ENCODE measurements at regions not wholly inside any gene's neighbourhood (a gene's known extent, or its start where the extent isn't known, plus 50 kb on each side); places are given as distances from the start of the nearest gene placed in this dataset.

DNA sequence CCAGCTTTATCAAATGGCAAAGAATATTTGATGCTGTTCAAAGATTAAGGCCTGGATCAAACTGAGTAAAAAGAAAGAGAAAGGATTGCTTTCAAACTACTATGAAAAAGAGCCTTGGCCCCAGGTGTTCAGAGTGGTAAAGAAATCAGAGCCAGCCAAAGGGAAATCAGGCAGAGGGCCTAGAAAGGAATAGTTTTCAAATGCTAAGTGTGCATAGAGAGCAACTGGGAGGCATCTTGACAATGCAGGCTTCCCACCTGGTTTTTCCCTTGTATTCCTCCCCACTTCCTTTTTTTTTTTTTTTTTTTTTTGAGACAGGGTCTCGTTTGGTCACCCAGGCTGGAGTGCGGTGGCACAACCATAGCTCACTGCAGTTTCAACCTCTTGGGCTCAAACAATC, 340.2 kb upstream of the ADAMTS9 start:
- no peak overlapping the region for H3K4me3 ChIP-seq (ENCODE audit: low read length in 2 of 2)
- ChIA-PET CTCF (ENCODE audit: partially characterized antibody) (no interaction called here), POLR2A (ENCODE audit: partially characterized antibody) (no interaction called here)
- no peak overlapping the region for H3K4me3 Mint-ChIP-seq
- H3K4me1 Mint-ChIP-seq = no peaks in the 10 kb centered on the region
- DNase-seq = no peak
- H3K9me3 Mint-ChIP-seq = peaks cover 0 to 24% (median 8%) of the 10 kb centered on the region in 8 donors
- no peak overlapping the region for H3K27ac Mint-ChIP-seq
- intact Hi-C loops (cut with micrococcal nuclease) = no loop called here
- H3K36me3 ChIP-seq (ENCODE audit: insufficient read depth, low read length) = no peaks in the 10 kb centered on the region
- H3K9me3 ChIP-seq (ENCODE audit: control insufficient read depth in 1 of 2, low read length in 2 of 2) = no peaks in the 10 kb centered on the region
- no peaks in the 10 kb centered on the region for H3K27me3 ChIP-seq (ENCODE audit: insufficient read depth, low read length)
- no peak overlapping the region for H3K27ac ChIP-seq (ENCODE audit: low read depth, low read length)
- no peaks in the 10 kb centered on the region for H3K36me3 Mint-ChIP-seq
- no peaks in the 10 kb centered on the region for H3K4me1 ChIP-seq (ENCODE audit: insufficient read depth, low read length)
- no peaks in the 10 kb centered on the region for H3K27me3 Mint-ChIP-seq

DNA sequence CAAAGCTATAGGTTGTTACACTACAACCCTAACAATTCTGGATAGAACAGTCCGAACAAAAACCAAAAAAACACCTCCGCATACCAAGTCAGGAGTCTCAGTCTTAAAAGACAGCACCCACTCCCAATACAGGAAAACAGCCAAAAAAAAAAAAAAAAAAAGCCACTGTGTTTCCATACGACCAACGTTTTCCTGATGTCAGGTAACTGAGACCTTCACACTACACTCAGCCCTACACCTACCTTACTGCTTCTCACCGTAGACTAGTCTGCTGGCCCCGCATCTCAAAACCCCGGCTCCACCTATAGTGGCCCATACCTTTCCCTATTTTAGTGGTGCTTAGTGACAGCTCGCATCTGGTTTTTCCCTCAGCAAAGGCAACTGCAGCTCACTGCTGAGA, 339.5 kb upstream of the ADAMTS9 start:
- Mint-ChIP-seq H3K4me3 (no peak overlapping the region), H3K9me3 (peaks cover 0 to 27% (median 8%) of the 10 kb centered on the region in 8 donors), H3K27ac (no peak overlapping the region), H3K27me3 (no peaks in the 10 kb centered on the region), H3K36me3 (no peaks in the 10 kb centered on the region), H3K4me1 (no peaks in the 10 kb centered on the region)
- Histone ChIP-seq H3K9me3 (ENCODE audit: control insufficient read depth in 1 of 2, low read length in 2 of 2) (no peaks in the 10 kb centered on the region), H3K27me3 (ENCODE audit: insufficient read depth, low read length) (no peaks in the 10 kb centered on the region), H3K27ac (ENCODE audit: low read depth, low read length) (no peak overlapping the region), H3K4me3 (ENCODE audit: low read length in 2 of 2) (no peak overlapping the region), H3K36me3 (ENCODE audit: insufficient read depth, low read length) (no peaks in the 10 kb centered on the region), H3K4me1 (ENCODE audit: insufficient read depth, low read length) (no peaks in the 10 kb centered on the region)
- DNase-seq = no peak
- intact Hi-C loops (cut with micrococcal nuclease) = no loop called here
- POLR2A ChIA-PET (ENCODE audit: partially characterized antibody) = no interaction called here
- CTCF ChIA-PET (ENCODE audit: partially characterized antibody) = no interaction called here

DNA sequence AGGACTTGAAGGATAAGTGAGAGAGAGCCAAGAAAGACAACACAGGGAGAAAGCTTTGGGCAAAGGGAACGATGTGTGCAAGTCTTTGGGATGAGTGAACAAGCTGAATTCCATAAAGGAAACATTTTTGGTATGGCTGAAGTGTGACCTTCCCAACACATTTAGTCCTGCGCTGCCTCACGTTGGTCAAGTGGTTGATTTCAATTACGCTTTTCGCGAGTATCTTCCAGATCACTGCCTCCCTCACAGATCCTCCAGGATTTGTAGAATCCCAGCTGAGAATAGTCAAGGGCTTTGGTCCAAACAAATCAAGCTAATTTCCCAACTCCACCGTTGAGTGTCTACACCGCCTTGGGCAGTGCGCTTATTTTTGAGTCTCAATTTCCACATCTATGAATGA, 338.4 kb upstream of the ADAMTS9 start:
- H3K4me3 ChIP-seq (ENCODE audit: low read length in 2 of 2) = no peak overlapping the region
- H3K9me3 ChIP-seq (ENCODE audit: control insufficient read depth in 1 of 2, low read length in 2 of 2) = no peaks in the 10 kb centered on the region
- H3K36me3 ChIP-seq (ENCODE audit: insufficient read depth, low read length) = no peaks in the 10 kb centered on the region
- H3K27me3 ChIP-seq (ENCODE audit: insufficient read depth, low read length) = no peaks in the 10 kb centered on the region
- intact Hi-C loops (cut with micrococcal nuclease) = no loop called here
- Mint-ChIP-seq H3K27ac (no peak overlapping the region), H3K9me3 (peaks cover 0 to 25% (median 8%) of the 10 kb centered on the region in 8 donors), H3K36me3 (no peaks in the 10 kb centered on the region), H3K27me3 (no peaks in the 10 kb centered on the region), H3K4me1 (no peaks in the 10 kb centered on the region), H3K4me3 (no peak overlapping the region)
- no peaks in the 10 kb centered on the region for H3K4me1 ChIP-seq (ENCODE audit: insufficient read depth, low read length)
- ChIA-PET CTCF (ENCODE audit: partially characterized antibody) (no interaction called here), POLR2A (ENCODE audit: partially characterized antibody) (no interaction called here)
- DNase-seq = no peak
- H3K27ac ChIP-seq (ENCODE audit: low read depth, low read length) = no peak overlapping the region

DNA sequence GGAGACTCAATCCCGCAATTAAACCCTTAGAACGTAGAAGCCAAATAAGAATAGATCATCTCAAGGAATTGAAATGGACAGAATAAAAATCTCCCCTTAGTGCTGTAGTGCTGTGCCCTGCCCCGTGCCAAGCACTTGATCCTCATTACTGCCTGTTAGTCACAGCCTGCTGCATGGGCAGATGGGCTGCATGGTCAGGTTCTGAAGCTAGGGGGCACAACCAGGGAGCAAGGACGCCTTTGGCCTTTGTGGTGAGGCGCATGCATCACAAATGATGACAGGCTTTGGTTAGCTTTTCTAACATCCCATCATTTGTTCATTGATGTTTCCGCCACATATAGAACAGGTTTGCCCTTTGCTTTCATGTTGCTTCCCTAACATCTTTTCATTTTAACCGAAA, 336.3 kb upstream of the ADAMTS9 start:
- H3K27ac ChIP-seq (ENCODE audit: low read depth, low read length) = no peak overlapping the region
- H3K9me3 ChIP-seq (ENCODE audit: control insufficient read depth in 1 of 2, low read length in 2 of 2) = no peaks in the 10 kb centered on the region
- no peaks in the 10 kb centered on the region for H3K27me3 ChIP-seq (ENCODE audit: insufficient read depth, low read length)
- no peaks in the 10 kb centered on the region for H3K4me1 ChIP-seq (ENCODE audit: insufficient read depth, low read length)
- ChIA-PET CTCF (ENCODE audit: partially characterized antibody) (no interaction called here), POLR2A (ENCODE audit: partially characterized antibody) (no interaction called here)
- DNase-seq = no peak
- Mint-ChIP-seq H3K4me3 (no peak overlapping the region), H3K36me3 (no peaks in the 10 kb centered on the region), H3K9me3 (peaks cover 0 to 16% (median 5%) of the 10 kb centered on the region in 8 donors), H3K4me1 (no peaks in the 10 kb centered on the region), H3K27ac (no peak overlapping the region), H3K27me3 (no peaks in the 10 kb centered on the region)
- H3K36me3 ChIP-seq (ENCODE audit: insufficient read depth, low read length) = no peaks in the 10 kb centered on the region
- intact Hi-C loops (cut with micrococcal nuclease) = no loop called here
- H3K4me3 ChIP-seq (ENCODE audit: low read length in 2 of 2) = no peak overlapping the region

DNA sequence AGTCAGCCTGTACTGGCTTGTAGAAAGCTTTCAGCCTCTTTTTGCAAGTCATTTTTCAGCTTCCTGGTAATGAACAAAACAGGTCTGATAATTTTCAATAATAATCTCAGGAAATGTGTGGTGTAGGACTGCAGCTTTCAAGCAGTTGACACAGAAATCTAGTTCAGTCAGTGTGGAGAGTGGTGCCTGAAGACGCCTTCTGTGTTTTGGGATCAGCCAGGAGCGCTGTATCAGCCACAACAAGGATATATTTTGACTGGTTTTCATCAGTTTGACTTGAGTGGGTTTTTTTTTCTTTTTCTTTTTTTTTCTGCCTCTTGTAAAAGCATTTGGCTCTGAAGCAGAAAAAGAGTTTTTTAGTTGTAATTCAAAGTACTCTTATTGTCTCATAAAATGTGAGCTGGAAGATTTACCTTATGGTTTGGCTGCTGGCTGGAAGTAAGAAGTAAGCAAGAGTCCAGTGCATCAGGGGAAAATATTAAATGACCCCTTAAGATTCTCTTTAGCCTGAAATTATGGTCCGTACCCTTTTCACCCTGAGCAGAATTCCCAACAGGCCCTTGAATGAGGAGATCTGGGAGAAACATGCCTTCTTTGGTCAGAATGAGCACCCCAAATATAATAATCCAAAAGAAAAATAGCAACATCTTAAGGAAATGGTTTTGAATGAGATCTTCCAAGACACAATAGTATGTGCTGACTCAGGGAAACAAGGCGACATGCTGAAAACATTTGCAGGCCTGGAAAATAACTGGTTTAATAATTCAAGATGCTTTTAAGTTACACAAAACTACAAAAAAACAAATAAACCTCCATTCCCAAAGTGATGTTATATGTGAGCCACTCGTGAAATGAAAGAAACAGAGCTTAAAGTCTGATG, 332.7 kb upstream of the ADAMTS9 start:
- Mint-ChIP-seq H3K9me3 (peaks cover 0 to 14% (median 2%) of the 10 kb centered on the region in 8 donors), H3K36me3 (no peaks in the 10 kb centered on the region), H3K4me3 (no peak overlapping the region), H3K27ac (no peak overlapping the region), H3K27me3 (no peaks in the 10 kb centered on the region), H3K4me1 (no peaks in the 10 kb centered on the region)
- no peaks in the 10 kb centered on the region for H3K9me3 ChIP-seq (ENCODE audit: control insufficient read depth in 1 of 2, low read length in 2 of 2)
- no peak for DNase-seq
- CTCF ChIA-PET (ENCODE audit: partially characterized antibody) = no interaction called here
- H3K36me3 ChIP-seq (ENCODE audit: insufficient read depth, low read length) = no peaks in the 10 kb centered on the region
- intact Hi-C loops (cut with micrococcal nuclease) = no loop called here
- no peak overlapping the region for H3K27ac ChIP-seq (ENCODE audit: low read depth, low read length)
- H3K27me3 ChIP-seq (ENCODE audit: insufficient read depth, low read length) = no peaks in the 10 kb centered on the region
- no peaks in the 10 kb centered on the region for H3K4me1 ChIP-seq (ENCODE audit: insufficient read depth, low read length)
- POLR2A ChIA-PET (ENCODE audit: partially characterized antibody) = no interaction called here
- H3K4me3 ChIP-seq (ENCODE audit: low read length in 2 of 2) = no peak overlapping the region

DNA sequence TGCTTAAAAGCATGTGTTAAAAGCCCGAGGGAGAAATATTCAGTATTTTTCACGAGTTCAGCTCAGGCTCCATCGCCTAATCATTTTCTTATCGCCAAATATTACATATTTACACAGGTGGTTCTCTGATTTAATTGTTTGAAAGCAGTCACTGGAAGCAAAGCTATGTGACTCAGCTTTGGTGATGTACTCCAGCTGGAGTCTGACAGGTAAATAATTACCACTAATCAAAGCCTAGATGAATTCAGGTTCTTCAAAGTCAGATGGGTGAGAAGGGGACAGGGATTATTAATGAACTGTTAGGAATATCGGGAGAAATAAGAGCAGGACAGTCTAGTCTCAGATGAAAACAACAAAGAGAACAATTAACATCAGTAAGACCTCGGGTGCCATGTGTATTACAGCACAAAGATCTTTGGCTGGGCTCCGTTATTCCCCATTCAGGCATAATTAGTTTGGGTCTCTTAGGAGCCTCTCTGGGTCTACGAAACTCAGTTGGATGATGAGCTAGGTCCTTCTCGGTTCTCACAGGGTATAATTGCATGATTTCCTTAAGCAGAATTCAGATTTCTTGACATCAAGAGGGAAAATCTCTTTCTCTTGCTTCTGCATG, 331.7 kb upstream of the ADAMTS9 start:
- H3K27ac Mint-ChIP-seq = no peak overlapping the region
- Histone ChIP-seq H3K27ac (ENCODE audit: low read depth, low read length) (no peak overlapping the region), H3K27me3 (ENCODE audit: insufficient read depth, low read length) (no peaks in the 10 kb centered on the region), H3K9me3 (ENCODE audit: control insufficient read depth in 1 of 2, low read length in 2 of 2) (no peaks in the 10 kb centered on the region), H3K36me3 (ENCODE audit: insufficient read depth, low read length) (no peaks in the 10 kb centered on the region), H3K4me1 (ENCODE audit: insufficient read depth, low read length) (no peaks in the 10 kb centered on the region), H3K4me3 (ENCODE audit: low read length in 2 of 2) (no peak overlapping the region)
- no peaks in the 10 kb centered on the region for H3K4me1 Mint-ChIP-seq
- no peaks in the 10 kb centered on the region for H3K27me3 Mint-ChIP-seq
- peaks cover 0 to 13% (median 3%) of the 10 kb centered on the region in 8 donors for H3K9me3 Mint-ChIP-seq
- DNase-seq = no peak
- H3K36me3 Mint-ChIP-seq = no peaks in the 10 kb centered on the region
- POLR2A ChIA-PET (ENCODE audit: partially characterized antibody) = no interaction called here
- CTCF ChIA-PET (ENCODE audit: partially characterized antibody) = no interaction called here
- intact Hi-C loops (cut with micrococcal nuclease) = no loop called here
- no peak overlapping the region for H3K4me3 Mint-ChIP-seq

DNA sequence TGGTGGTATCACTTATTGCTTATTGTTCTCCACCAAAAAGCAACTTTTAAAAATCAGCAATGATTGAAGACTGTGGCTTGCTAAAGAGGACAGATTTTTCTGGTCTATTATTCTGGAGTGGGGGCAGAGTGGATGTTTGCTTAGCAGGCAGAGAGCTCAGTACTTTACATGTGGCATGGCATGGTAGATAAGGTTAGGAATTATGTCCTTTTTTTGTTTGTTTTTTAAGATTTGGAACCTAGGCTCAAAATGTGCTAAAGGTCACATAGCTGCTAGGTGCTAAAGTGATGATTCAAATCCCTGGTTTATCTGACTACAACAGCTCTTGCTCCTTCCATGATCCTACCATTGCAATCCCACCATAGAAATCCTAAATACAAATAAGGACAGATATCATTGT, 331.0 kb upstream of the ADAMTS9 start:
- Mint-ChIP-seq H3K4me1 (no peaks in the 10 kb centered on the region), H3K9me3 (peaks cover 0 to 11% (median 4%) of the 10 kb centered on the region in 8 donors), H3K36me3 (no peaks in the 10 kb centered on the region), H3K27ac (no peak overlapping the region), H3K4me3 (no peak overlapping the region), H3K27me3 (no peaks in the 10 kb centered on the region)
- POLR2A ChIA-PET (ENCODE audit: partially characterized antibody) = no interaction called here
- Histone ChIP-seq H3K27ac (ENCODE audit: low read depth, low read length) (no peak overlapping the region), H3K4me1 (ENCODE audit: insufficient read depth, low read length) (no peaks in the 10 kb centered on the region), H3K36me3 (ENCODE audit: insufficient read depth, low read length) (no peaks in the 10 kb centered on the region), H3K27me3 (ENCODE audit: insufficient read depth, low read length) (no peaks in the 10 kb centered on the region), H3K9me3 (ENCODE audit: control insufficient read depth in 1 of 2, low read length in 2 of 2) (no peaks in the 10 kb centered on the region), H3K4me3 (ENCODE audit: low read length in 2 of 2) (no peak overlapping the region)
- DNase-seq = no peak
- CTCF ChIA-PET (ENCODE audit: partially characterized antibody) = no interaction called here
- intact Hi-C loops (cut with micrococcal nuclease) = no loop called here

All from CD4-positive, alpha-beta memory T cell (primary cell).